CD14-positive monocyte (primary cell): ENCODE measurements at regions not wholly inside any gene's neighbourhood (a gene's known extent, or its start where the extent isn't known, plus 50 kb on each side); places are given as distances from the start of the nearest gene placed in this dataset.

ENCODE experiments used
- DNase-seq, 3 donors: peaks; one replicate each; pipeline ENCODE4 v3.0.0-alpha.2; 2011 to 2022
- H2AFZ ChIP-seq: 2 replicates; pipeline ENCODE4 v1.6.0; 2012; ENCODE audit warnings: mild to moderate bottlenecking, low read depth, low read length, inconsistent platforms; ENCODE audit not compliant: insufficient read depth, poor library complexity, severe bottlenecking
- H3K27ac ChIP-seq, 2 donors: 1 replicate in 1 of 2; 2 replicates in 1 of 2; pipeline ENCODE4 v1.5.1; 2012 to 2013; ENCODE audit warnings: low read length in 2 of 2, control low read depth in 1 of 2, inconsistent platforms in 1 of 2, low read depth in 1 of 2, mild to moderate bottlenecking in 1 of 2
- H3K27me3 ChIP-seq, 2 donors: one replicate each; pipeline versions ENCODE4 v1.6.0 to v1.6.1; 2011 to 2013; ENCODE audit warnings: low read length in 2 of 2; ENCODE audit not compliant: control insufficient read depth in 2 of 2, insufficient read depth in 2 of 2
- H3K36me3 ChIP-seq, 2 donors: replicated peaks in 1 of 2; 1 replicate in 1 of 2; 2 replicates in 1 of 2; pipeline versions ENCODE4 v1.5.1 to v1.6.1; 2012 to 2013; ENCODE audit warnings: low read length in 2 of 2, control low read depth in 1 of 2, inconsistent platforms in 1 of 2, mild to moderate bottlenecking in 1 of 2; ENCODE audit not compliant: insufficient read depth in 2 of 2, control insufficient read depth in 1 of 2
- H3K4me1 ChIP-seq, 2 donors: 1 replicate in 1 of 2; 2 replicates in 1 of 2; pipeline versions ENCODE4 v1.5.1 to v1.6.1; 2012 to 2013; ENCODE audit warnings: low read length in 2 of 2, control low read depth in 1 of 2, inconsistent platforms in 1 of 2, mild to moderate bottlenecking in 1 of 2, moderate library complexity in 1 of 2; ENCODE audit not compliant: insufficient read depth in 2 of 2, control insufficient read depth in 1 of 2
- H3K4me2 ChIP-seq: replicated peaks from 2 replicates; pipeline ENCODE3; 2012; ENCODE audit warnings: low read length, moderate library complexity, mild to moderate bottlenecking; ENCODE audit not compliant: poor library complexity, severe bottlenecking; ENCODE audit errors: extremely low read depth
- H3K4me3 ChIP-seq, 3 experiments: fragments of 200-600 bp in 1 of 3; sonication (generic) in 1 of 3; replicated peaks in 1 of 3; 1 replicate in 2 of 3; 2 replicates in 1 of 3; pipeline ENCODE4 v1.5.1; 2011 to 2013; ENCODE audit warnings: low read length in 3 of 3, mild to moderate bottlenecking in 3 of 3, control low read depth in 2 of 3, low read depth in 2 of 3, inconsistent platforms in 1 of 3, moderate library complexity in 1 of 3
- H3K79me2 ChIP-seq: 2 replicates; pipeline ENCODE4 v1.6.0; 2012; ENCODE audit warnings: mild to moderate bottlenecking, control low read depth, inconsistent platforms, low read length, moderate library complexity; ENCODE audit not compliant: insufficient read depth
- H3K9ac ChIP-seq: 2 replicates; pipeline ENCODE4 v1.6.0; 2017; ENCODE audit warnings: low read length, mild to moderate bottlenecking; ENCODE audit not compliant: insufficient read depth, poor library complexity, severe bottlenecking
- H3K9me3 ChIP-seq, 2 donors: replicated peaks in 1 of 2; 1 replicate in 1 of 2; 2 replicates in 1 of 2; pipeline versions ENCODE4 v1.5.1 to v1.6.1; 2012 to 2013; ENCODE audit warnings: low read length in 2 of 2, control low read depth in 1 of 2; ENCODE audit not compliant: control insufficient read depth in 1 of 2, insufficient read depth in 1 of 2
- H4K20me1 ChIP-seq: 2 replicates; pipeline ENCODE4 v1.6.0; 2012; ENCODE audit warnings: mild to moderate bottlenecking, low read length, control low read depth, moderate library complexity; ENCODE audit not compliant: insufficient read depth
- H3K27ac Mint-ChIP-seq, 7 donors: one replicate each; pipeline ENCODE4 v1.8.0; 2020; ENCODE audit warnings: mild to moderate bottlenecking in 7 of 7, mixed read lengths in 7 of 7, moderate library complexity in 6 of 7, inconsistent platforms in 2 of 7
- H3K27me3 Mint-ChIP-seq, 3 donors: one replicate each; pipeline ENCODE4 v1.8.0; 2021 to 2022; ENCODE audit warnings: low read depth in 3 of 3, mild to moderate bottlenecking in 3 of 3, mixed read lengths in 3 of 3, moderate library complexity in 3 of 3, inconsistent platforms in 1 of 3
- H3K36me3 Mint-ChIP-seq, 2 donors: one replicate each; pipeline ENCODE4 v1.8.0; 2020; ENCODE audit warnings: mixed read lengths in 2 of 2, inconsistent platforms in 1 of 2, mild to moderate bottlenecking in 1 of 2
- H3K4me1 Mint-ChIP-seq: one replicate; pipeline ENCODE4 v1.8.0; 2020; ENCODE audit warnings: mild to moderate bottlenecking, mixed read lengths
- H3K4me3 Mint-ChIP-seq, 2 donors: one replicate each; pipeline ENCODE4 v1.8.0; 2020; ENCODE audit warnings: mild to moderate bottlenecking in 2 of 2, mixed read lengths in 2 of 2, moderate library complexity in 1 of 2
- H3K9me3 Mint-ChIP-seq, 7 donors: one replicate each; pipeline ENCODE4 v1.8.0; 2020 to 2022; ENCODE audit warnings: mixed read lengths in 7 of 7, mild to moderate bottlenecking in 6 of 7, moderate library complexity in 6 of 7, inconsistent platforms in 2 of 7
- CTCF ChIP-seq: fragments of 200-600 bp; IDR thresholded peaks from one replicate; pipeline ENCODE4 v1.8.0; 2022; ENCODE audit warnings: antibody characterized with exemption, mild to moderate bottlenecking
- WGBS: methylation state at CpG from one replicate; pipeline ENCODE4 v1.1.5; 2013; ENCODE audit warnings: missing lambda C conversion rate; ENCODE audit not compliant: insufficient coverage; 5-methylcytosine and 5-hydroxymethylcytosine counted together
- intact Hi-C, 2 donors: fragments of 100-400 bp; cut with micrococcal nuclease; formaldehyde crosslinking; loops; one replicate each; pipeline versions ENCODE4 v1.15.0 to v1.15.1; 2023

DNA sequence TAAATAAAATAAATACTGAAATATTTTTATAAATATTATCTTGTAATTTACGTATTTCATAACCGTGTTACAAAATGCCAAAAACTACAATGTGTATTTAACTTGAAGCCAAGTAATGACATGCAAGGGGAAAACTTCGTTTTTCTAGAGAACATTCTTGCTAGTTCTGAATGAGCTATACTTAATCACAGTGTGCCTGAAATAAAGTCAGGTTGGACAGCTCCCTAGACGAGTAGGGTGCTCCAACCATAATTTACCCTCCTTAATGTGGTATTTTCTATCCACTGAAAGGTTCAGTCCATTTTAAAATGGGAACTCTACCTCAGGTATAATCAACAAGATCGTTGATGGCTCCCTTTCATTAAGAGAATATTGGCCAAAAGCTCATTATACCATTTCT, 194.5 kb upstream of the AHR start:
- no peak overlapping the region for H3K4me3 ChIP-seq
- no peaks in the 10 kb centered on the region for H3K79me2 ChIP-seq
- H3K27me3 ChIP-seq: no peaks in the 10 kb centered on the region
- no peaks in the 10 kb centered on the region for H4K20me1 ChIP-seq
- Mint-ChIP-seq H3K27me3 (no peaks in the 10 kb centered on the region), H3K4me1 (peaks cover 4% of the 10 kb centered on the region), H3K4me3 (no peak overlapping the region), H3K9me3 (peaks cover 0 to 13% (median 3%) of the 10 kb centered on the region in 7 donors), H3K27ac (no peak overlapping the region), H3K36me3 (no peaks in the 10 kb centered on the region)
- 100% methylated on average over 1 of the region's 5 CpGs for WGBS
- H2AFZ ChIP-seq: no peak overlapping the region
- peaks cover 0 to 6% of the 10 kb centered on the region in 2 donors for H3K9me3 ChIP-seq
- H3K27ac ChIP-seq: no peak overlapping the region
- TF ChIP-seq CTCF: no peak
- DNase-seq: no peak
- no peak overlapping the region for H3K9ac ChIP-seq
- H3K4me2 ChIP-seq: no peak overlapping the region
- H3K36me3 ChIP-seq: no peaks in the 10 kb centered on the region
- intact Hi-C loops: no loop called here
- H3K4me1 ChIP-seq: no peaks in the 10 kb centered on the region

- Histone ChIP-seq H3K9ac (no peak overlapping the region), H3K36me3 (no peaks in the 10 kb centered on the region), H3K4me2 (no peak overlapping the region), H4K20me1 (no peaks in the 10 kb centered on the region), H3K4me3 (no peak overlapping the region), H3K27me3 (no peaks in the 10 kb centered on the region), H3K4me1 (no peaks in the 10 kb centered on the region), H2AFZ (no peak overlapping the region), H3K9me3 (peaks cover 0 to 6% of the 10 kb centered on the region in 2 donors), H3K27ac (no peak overlapping the region), H3K79me2 (no peaks in the 10 kb centered on the region)
- Mint-ChIP-seq H3K27ac (no peak overlapping the region), H3K4me1 (peaks cover 3% of the 10 kb centered on the region), H3K9me3 (peaks cover 0 to 13% (median 3%) of the 10 kb centered on the region in 7 donors), H3K4me3 (no peak overlapping the region), H3K27me3 (no peaks in the 10 kb centered on the region), H3K36me3 (no peaks in the 10 kb centered on the region)
- no peak for DNase-seq
- no CpG with 5 or more reads among the region's 3 CpGs for whole genome bisulfite sequencing
- intact Hi-C loops: no loop called here
- TF ChIP-seq CTCF: no peak
Observed at GRCh38 chr7:17104419-17104818, 194.0 kb upstream of the AHR start.
